HEK293 (cell line): ENCODE measurements at regions not wholly inside any gene's neighbourhood (a gene's known extent, or its start where the extent isn't known, plus 50 kb on each side); places are given as distances from the start of the nearest gene placed in this dataset.

Experiments
- CTCF ChIA-PET: fragments of 350-600 bp; formaldehyde crosslinking; extraction: SDS; loops from one replicate; lab custom pipeline; 2021; ENCODE audit warnings: antibody characterized with exemption; lab: Yijun Ruan, JAX
- POLR2A ChIA-PET: fragments of 300-600 bp; formaldehyde crosslinking; extraction: SDS; loops from one replicate; lab custom pipeline; 2020; ENCODE audit warnings: antibody characterized with exemption, inconsistent platforms; lab: Yijun Ruan, JAX
- H3K27ac ChIP-seq: fragments of 200-500 bp; sonication (Bioruptor generic); 2 replicates; pipeline ENCODE4 v1.5.1; 2014; ENCODE audit warnings: low read depth, low read length, control low read depth, inconsistent platforms; ENCODE audit errors: extremely low read depth
- H3K36me3 ChIP-seq, 2 experiments: fragments of 200-500 bp in 1 of 2; sonication (Bioruptor generic) in 1 of 2; 1 replicate in 1 of 2; 2 replicates in 1 of 2; pipeline ENCODE4 v1.5.1; 2014 to 2017; ENCODE audit warnings: inconsistent platforms in 2 of 2, low read length in 2 of 2; ENCODE audit not compliant: control insufficient read depth in 2 of 2, insufficient read depth in 1 of 2
- H3K4me1 ChIP-seq: fragments of 200-500 bp; sonication (Bioruptor generic); 2 replicates; pipeline ENCODE4 v1.5.1; 2014; ENCODE audit warnings: mild to moderate bottlenecking, low read length, inconsistent platforms; ENCODE audit not compliant: control insufficient read depth, insufficient read depth
- H3K4me3 ChIP-seq: 2 replicates; pipeline ENCODE4 v1.5.1; 2011; ENCODE audit warnings: low read depth, mild to moderate bottlenecking, control low read depth, low read length, moderate library complexity
- H3K9me3 ChIP-seq: fragments of 200-500 bp; sonication (Bioruptor generic); 2 replicates; pipeline ENCODE4 v1.5.1; 2014; ENCODE audit warnings: low read depth, low read length, inconsistent platforms; ENCODE audit not compliant: control insufficient read depth, insufficient read depth
- HOXD13 ChIP-seq: sonication (generic); formaldehyde crosslinking; IDR thresholded peaks from 2 replicates; pipeline ENCODE4 v1.8.0; 2022; ENCODE audit warnings: missing genetic modification reagents, borderline replicate concordance
- MZF1 ChIP-seq: fragments of 450-650 bp; formaldehyde crosslinking; IDR thresholded peaks from 2 replicates; pipeline ENCODE4 v1.5.1; 2017; ENCODE audit warnings: missing biosample characterization, missing genetic modification characterization, borderline replicate concordance
- SP3 ChIP-seq: fragments of 450-650 bp; formaldehyde crosslinking; IDR thresholded peaks from 2 replicates; pipeline ENCODE4 v1.5.1; 2016; ENCODE audit warnings: missing biosample characterization, missing genetic modification characterization
- ZFP37 ChIP-seq: fragments of 450-650 bp; formaldehyde crosslinking; IDR thresholded peaks from 2 replicates; pipeline ENCODE4 v1.5.1; 2016; ENCODE audit warnings: missing biosample characterization, missing genetic modification characterization
- ZFP69B ChIP-seq: fragments of 450-650 bp; formaldehyde crosslinking; IDR thresholded peaks from 2 replicates; pipeline ENCODE4 v1.5.1; 2016; ENCODE audit warnings: missing biosample characterization, missing genetic modification characterization
- ZNF133 ChIP-seq: fragments of 450-650 bp; formaldehyde crosslinking; IDR thresholded peaks from 2 replicates; pipeline ENCODE4 v1.5.1; 2016; ENCODE audit warnings: missing biosample characterization, missing genetic modification characterization
- ZNF148 ChIP-seq: fragments of 450-650 bp; formaldehyde crosslinking; IDR thresholded peaks from 2 replicates; pipeline ENCODE4 v1.5.0; 2017; ENCODE audit warnings: missing biosample characterization, missing genetic modification characterization, borderline replicate concordance
- ZNF211 ChIP-seq: fragments of 450-650 bp; formaldehyde crosslinking; IDR thresholded peaks from 2 replicates; pipeline ENCODE4 v1.5.1; 2016; ENCODE audit warnings: low read depth, missing biosample characterization, missing genetic modification characterization
- ZNF302 ChIP-seq: fragments of 450-650 bp; formaldehyde crosslinking; IDR thresholded peaks from 2 replicates; pipeline ENCODE4 v1.5.1; 2016; ENCODE audit warnings: missing biosample characterization, missing genetic modification characterization, low read depth
- ZNF473 ChIP-seq: fragments of 450-650 bp; formaldehyde crosslinking; IDR thresholded peaks from 2 replicates; pipeline ENCODE4 v1.5.1; 2017; ENCODE audit warnings: missing biosample characterization, missing genetic modification characterization
- ZNF560 ChIP-seq: fragments of 450-650 bp; formaldehyde crosslinking; IDR thresholded peaks from 2 replicates; pipeline ENCODE4 v1.5.1; 2017; ENCODE audit warnings: missing biosample characterization, missing genetic modification characterization, borderline replicate concordance
- ZNF585B ChIP-seq: fragments of 450-650 bp; formaldehyde crosslinking; IDR thresholded peaks from 2 replicates; pipeline ENCODE4 v1.5.1; 2016; ENCODE audit warnings: missing biosample characterization, missing genetic modification characterization
- ZNF768 ChIP-seq: fragments of 450-650 bp; formaldehyde crosslinking; IDR thresholded peaks from 2 replicates; pipeline ENCODE4 v1.5.1; 2018; ENCODE audit warnings: missing biosample characterization, mild to moderate bottlenecking, missing genetic modification characterization
- ZNF843 ChIP-seq: fragments of 450-650 bp; formaldehyde crosslinking; IDR thresholded peaks from 2 replicates; pipeline ENCODE4 v1.5.1; 2016; ENCODE audit warnings: missing biosample characterization, missing genetic modification characterization
- ZSCAN4 ChIP-seq: fragments of 450-650 bp; formaldehyde crosslinking; IDR thresholded peaks from 2 replicates; pipeline ENCODE4 v1.5.1; 2017; ENCODE audit warnings: missing biosample characterization, missing genetic modification characterization
- TF ChIP-seq, protein P1 (sequence below): fragments of 450-650 bp; formaldehyde crosslinking; IDR thresholded peaks from 2 replicates; pipeline ENCODE4 v1.5.1; 2016; ENCODE audit warnings: missing biosample characterization, missing genetic modification characterization

DNA sequence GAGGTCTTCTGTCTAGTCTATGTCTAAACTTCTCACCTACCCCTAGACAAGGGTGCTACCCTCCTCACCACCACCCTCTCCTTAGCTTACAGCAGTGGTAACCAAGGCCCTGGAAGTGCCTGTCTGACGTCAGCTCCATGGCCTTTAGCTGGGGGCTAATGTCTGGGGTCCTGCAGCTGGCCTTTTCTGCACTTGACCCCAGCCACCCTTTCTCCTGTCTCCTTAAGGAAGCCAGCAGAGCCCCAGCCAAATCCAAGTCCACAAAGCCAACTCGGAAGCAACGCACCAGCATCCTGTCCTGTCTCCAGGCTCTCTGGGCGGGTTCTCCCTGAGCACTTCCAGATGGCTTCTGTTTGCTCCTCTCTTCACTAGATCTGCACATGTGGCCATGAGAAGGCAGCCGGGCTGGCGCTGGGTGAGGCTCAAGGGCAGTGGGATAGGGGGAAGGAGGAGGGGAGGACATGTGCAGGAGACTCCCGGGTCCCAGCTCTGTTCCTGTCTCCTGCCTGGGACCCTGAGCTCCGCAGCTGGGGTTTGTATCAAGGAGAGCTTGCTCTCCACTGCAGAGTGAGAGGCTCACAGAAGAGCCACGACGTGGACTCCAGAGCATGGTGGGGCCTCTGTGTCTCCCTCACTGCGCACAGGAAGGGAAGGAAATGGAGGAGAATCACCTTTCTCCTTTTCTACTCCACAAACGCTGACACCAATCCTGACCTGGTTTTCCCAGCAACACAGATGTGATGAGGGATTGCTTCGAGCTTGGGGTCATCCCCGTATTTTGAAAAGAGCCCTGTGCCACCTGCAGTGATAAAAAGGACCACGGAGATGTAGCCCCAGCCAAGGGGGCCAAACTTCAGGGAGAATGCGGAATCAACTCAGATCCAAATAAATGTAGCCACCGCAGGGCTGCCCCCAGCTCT lies 204.2 kb downstream of the USP12 start (continued):
- TF ChIP-seq ZNF843, result no peak
- no peak for TF ChIP-seq ZNF133 (tag by site-specific recombination)
- TF ChIP-seq MZF1 (tag by site-specific recombination), result no peak

DNA sequence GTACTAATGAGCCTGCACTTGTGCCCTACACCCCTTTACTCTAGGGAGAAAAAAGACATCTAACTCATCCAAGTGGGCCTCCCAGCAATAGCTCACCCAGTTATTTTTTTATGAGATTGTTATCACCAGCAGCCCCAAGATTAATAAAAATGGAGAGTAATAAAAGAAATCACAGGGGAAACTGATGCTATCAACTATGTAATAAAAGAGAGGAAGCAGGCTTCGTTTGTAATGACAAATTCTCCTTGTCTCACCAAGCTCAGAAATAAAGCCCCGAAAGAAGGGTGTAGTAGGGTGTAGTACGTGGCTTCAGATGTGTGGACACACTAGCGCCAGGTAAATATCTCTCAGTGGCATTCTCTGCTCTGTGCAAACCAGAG lies 204.9 kb downstream of the USP12 start:
- TF ChIP-seq ZNF473, result no peak
- no peak for TF ChIP-seq SP3 (tag by site-specific recombination)
- TF ChIP-seq, protein P1, sequence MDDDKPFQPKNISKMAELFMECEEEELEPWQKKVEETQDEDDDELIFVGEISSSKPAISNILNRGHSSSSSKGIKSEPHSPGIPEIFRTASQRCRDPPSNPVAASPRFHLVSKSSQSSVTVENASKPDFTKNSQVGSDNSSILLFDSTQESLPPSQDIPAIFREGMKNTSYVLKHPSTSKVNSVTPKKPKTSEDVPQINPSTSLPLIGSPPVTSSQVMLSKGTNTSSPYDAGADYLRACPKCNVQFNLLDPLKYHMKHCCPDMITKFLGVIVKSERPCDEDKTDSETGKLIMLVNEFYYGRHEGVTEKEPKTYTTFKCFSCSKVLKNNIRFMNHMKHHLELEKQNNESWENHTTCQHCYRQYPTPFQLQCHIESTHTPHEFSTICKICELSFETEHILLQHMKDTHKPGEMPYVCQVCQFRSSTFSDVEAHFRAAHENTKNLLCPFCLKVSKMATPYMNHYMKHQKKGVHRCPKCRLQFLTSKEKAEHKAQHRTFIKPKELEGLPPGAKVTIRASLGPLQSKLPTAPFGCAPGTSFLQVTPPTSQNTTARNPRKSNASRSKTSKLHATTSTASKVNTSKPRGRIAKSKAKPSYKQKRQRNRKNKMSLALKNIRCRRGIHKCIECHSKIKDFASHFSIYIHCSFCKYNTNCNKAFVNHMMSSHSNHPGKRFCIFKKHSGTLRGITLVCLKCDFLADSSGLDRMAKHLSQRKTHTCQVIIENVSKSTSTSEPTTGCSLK (tag by site-specific recombination), result no peak
- no peak for TF ChIP-seq ZNF211 (tag by site-specific recombination)
- no peak for TF ChIP-seq ZNF302 (tag by site-specific recombination)
- no peak for TF ChIP-seq ZNF768 (tag by site-specific recombination)
- TF ChIP-seq ZFP69B (tag by site-specific recombination), result no peak
- TF ChIP-seq ZNF148, result no peak
- TF ChIP-seq ZNF585B, result no peak
- no peak for TF ChIP-seq ZSCAN4 (tag by site-specific recombination)
- TF ChIP-seq ZFP37 (tag by site-specific recombination), result no peak
- TF ChIP-seq HOXD13 (CRISPR knock-in tag), result no peak
- TF ChIP-seq ZNF560 (tag by site-specific recombination), result no peak
- Histone ChIP-seq H3K4me1 (peaks cover 17% of the 10 kb centered on the region), H3K4me3 (no peak overlapping the region), H3K9me3 (no peaks in the 10 kb centered on the region), H3K27ac (no peak overlapping the region), H3K36me3 (no peaks in the 10 kb centered on the region)
- POLR2A ChIA-PET, result no interaction called here
- CTCF ChIA-PET, result interaction anchor here (0.8 to 1.3 kb wide), 2 partner anchors 20 to 36 kb away, joined by 4 read pairs; no protein-coding TSS in a partner anchor
